Colon (tissue), 2 donors: ENCODE measurements at regions not wholly inside any gene's neighbourhood (a gene's known extent, or its start where the extent isn't known, plus 50 kb on each side); places are given as distances from the start of the nearest gene placed in this dataset.
"Not testable (repeated sequence)": the region's sequence is repeated elsewhere in the genome, so short reads cannot be mapped to it uniquely, and the experiment has no call there.

ENCODE experiments used
- FAIRE-seq: peaks from 2 replicates; lab custom pipeline; 2012; peaks lifted over from hg19 to GRCh38; lab: Jason Lieb, UNC
- donor health status: control.
- donor health status: control.

- FAIRE-seq = no peak
These were observed 117.2 kb upstream of the CCND2 start for GRCh38 chr12:4156317-4156716.

- no peak for FAIRE-seq
These were observed 118.8 kb upstream of the CCND2 start for GRCh38 chr12:4154672-4155225.

GRCh38 chr12:4153343-4153892 lies 120.1 kb upstream of the CCND2 start:
- no peak for FAIRE-seq

- no peak for FAIRE-seq
These were observed 121.3 kb upstream of the CCND2 start for GRCh38 chr12:4152145-4152795.

GRCh38 chr12:4151362-4152121 lies 122.0 kb upstream of the CCND2 start:
- FAIRE-seq = no peak

- FAIRE-seq = not testable (repeated sequence)
These were observed 123.2 kb upstream of the CCND2 start for GRCh38 chr12:4150355-4150754.

- FAIRE-seq = no peak
These were observed 125.0 kb upstream of the CCND2 start for GRCh38 chr12:4148418-4149056.

GRCh38 chr12:4147031-4147481 lies 126.5 kb upstream of the CCND2 start:
- no peak for FAIRE-seq

- FAIRE-seq = no peak
These were observed 127.3 kb upstream of the CCND2 start for GRCh38 chr12:4145990-4146859.

GRCh38 chr12:4144676-4145075 lies 128.9 kb upstream of the CCND2 start:
- FAIRE-seq = no peak

- no peak for FAIRE-seq
These were observed 129.7 kb upstream of the CCND2 start for GRCh38 chr12:4143896-4144295.

GRCh38 chr12:4141348-4142270 lies 132.0 kb upstream of the CCND2 start:
- no peak for FAIRE-seq

GRCh38 chr12:4140581-4141301 lies 132.8 kb upstream of the CCND2 start:
- FAIRE-seq = no peak

GRCh38 chr12:4139191-4139590 lies 134.4 kb upstream of the CCND2 start:
- FAIRE-seq = no peak

- not testable (repeated sequence) for FAIRE-seq
These were observed 135.0 kb upstream of the CCND2 start for GRCh38 chr12:4138532-4138931.

GRCh38 chr12:4138051-4138450 lies 135.5 kb upstream of the CCND2 start:
- FAIRE-seq = no peak

GRCh38 chr12:4137441-4137840 lies 136.1 kb upstream of the CCND2 start:
- no peak for FAIRE-seq

GRCh38 chr12:4137015-4137414 lies 136.5 kb upstream of the CCND2 start:
- FAIRE-seq = no peak

GRCh38 chr12:4135919-4136605 lies 137.5 kb upstream of the CCND2 start:
- FAIRE-seq = no peak
